Adrenal gland (tissue), 5 donors: ENCODE measurements at regions not wholly inside any gene's neighbourhood (a gene's known extent, or its start where the extent isn't known, plus 50 kb on each side); places are given as distances from the start of the nearest gene placed in this dataset.

Source experiments
- CTCF ChIP-seq, 6 experiments: fragments of 450-650 bp in 4 of 6; fragments of 200-600 bp in 2 of 6; sonication (generic) in 1 of 6; IDR thresholded peaks; 1 replicate in 5 of 6; 2 replicates in 1 of 6; pipeline versions ENCODE4 v1.5.1 to v1.8.0; 2016 to 2021; ENCODE audit warnings: antibody characterized with exemption in 6 of 6, mild to moderate bottlenecking in 2 of 6, moderate library complexity in 1 of 6
- POLR2A ChIP-seq, 2 donors: fragments of 450-650 bp; IDR thresholded peaks; one replicate each; pipeline ENCODE4 v1.6.1; 2017; ENCODE audit warnings: antibody characterized with exemption in 2 of 2, mild to moderate bottlenecking in 2 of 2, moderate library complexity in 1 of 2
- donor health status: DM: no; HTN: no; CAD: no.

GRCh38 chr13:23965346-23965745, 68.0 kb upstream of the C1QTNF9B start:
- no peak for TF ChIP-seq CTCF (IDR thresholded peaks at IDR 0.05)
- no peak for TF ChIP-seq POLR2A (IDR thresholded peaks at IDR 0.05)
